Mucosa of descending colon (tissue), 3 donors: ENCODE measurements at regions not wholly inside any gene's neighbourhood (a gene's known extent, or its start where the extent isn't known, plus 50 kb on each side); places are given as distances from the start of the nearest gene placed in this dataset.
A peak's percentile ranks its signal among the peaks of the same experiment; 100 is the strongest.

Experiments used
- ATAC-seq: fragments of 200-7000 bp; cut with Tn5 transposase; one replicate; pipeline ENCODE4 v1.9.1; 2020; ENCODE audit warnings: mild to moderate bottlenecking, moderate library complexity
- DNase-seq, 3 donors: peaks; one replicate each; pipeline ENCODE4 v3.0.0-alpha.2; 2020
- H3K36me3 ChIP-seq: fragments of 200-600 bp; one replicate; pipeline ENCODE4 v1.8.0; 2021; ENCODE audit warnings: low read depth, mild to moderate bottlenecking
- H3K4me1 ChIP-seq: fragments of 200-600 bp; one replicate; pipeline ENCODE4 v1.8.0; 2021; ENCODE audit warnings: low read depth, mild to moderate bottlenecking
- H3K4me3 ChIP-seq: fragments of 200-600 bp; one replicate; pipeline ENCODE4 v1.8.0; 2021; ENCODE audit warnings: mild to moderate bottlenecking
- H3K9me3 ChIP-seq: fragments of 200-600 bp; one replicate; pipeline ENCODE4 v1.8.0; 2021; ENCODE audit warnings: mild to moderate bottlenecking
- CTCF ChIP-seq: fragments of 200-600 bp; IDR thresholded peaks from one replicate; pipeline ENCODE4 v1.8.0; 2022; ENCODE audit warnings: antibody characterized with exemption, mild to moderate bottlenecking
- intact Hi-C, 2 donors: fragments of 100-400 bp; cut with DNase I in 1 of 2; cut with micrococcal nuclease in 1 of 2; formaldehyde crosslinking; loops; one replicate each; pipeline versions ENCODE4 v1.11.0 to v1.11.1; 2022; cut with DNase I, micrococcal nuclease
- donor health status: DM: no; HTN: no; CAD: no; lungs with moderate emphysema.
- donor health status: DM: no; HTN: no; CAD: no.
- donor health status: DM: no; HTN: yes; CAD: no.

GRCh38 chr5:17326600-17327037, 109.2 kb downstream of the BASP1 start:
- Histone ChIP-seq H3K9me3 (no peaks in the 10 kb centered on the region), H3K4me3 (no peak overlapping the region), H3K36me3 (no peaks in the 10 kb centered on the region), H3K4me1 (peaks cover 9% of the 10 kb centered on the region)
- TF ChIP-seq CTCF = no peak
- DNase-seq = peak in 1 of 3 donors; percentile 71
- peak; percentile 98 for ATAC-seq
- intact Hi-C loops = loop anchor here in 1 of 2 donors (10.0 kb wide), 1 partner anchor 108 kb away; no protein-coding TSS in a partner anchor

GRCh38 chr5:17327048-17327625, 109.7 kb downstream of the BASP1 start:
- no peak for TF ChIP-seq CTCF
- Histone ChIP-seq H3K9me3 (no peaks in the 10 kb centered on the region), H3K4me1 (peaks cover 9% of the 10 kb centered on the region), H3K36me3 (no peaks in the 10 kb centered on the region), H3K4me3 (no peak overlapping the region)
- intact Hi-C loops = loop anchor here in 1 of 2 donors (10.0 kb wide), 1 partner anchor 108 kb away; no protein-coding TSS in a partner anchor
- DNase-seq (no peak), ATAC-seq (no peak)

- Histone ChIP-seq H3K4me3 (no peak overlapping the region), H3K36me3 (no peaks in the 10 kb centered on the region), H3K9me3 (no peaks in the 10 kb centered on the region), H3K4me1 (peaks cover 9% of the 10 kb centered on the region)
- ATAC-seq = no peak
- intact Hi-C loops = loop anchor here in 1 of 2 donors (10.0 kb wide), 1 partner anchor 105 kb away; no protein-coding TSS in a partner anchor
- TF ChIP-seq CTCF = no peak
- DNase-seq = no peak
These were observed 112.1 kb downstream of the BASP1 start for GRCh38 chr5:17329571-17329970.

GRCh38 chr5:17330386-17330785, 113.0 kb downstream of the BASP1 start:
- DNase-seq (no peak), ATAC-seq (no peak)
- Histone ChIP-seq H3K4me3 (no peak overlapping the region), H3K9me3 (no peaks in the 10 kb centered on the region), H3K4me1 (peaks cover 9% of the 10 kb centered on the region), H3K36me3 (no peaks in the 10 kb centered on the region)
- intact Hi-C loops = no loop called here
- TF ChIP-seq CTCF = no peak

GRCh38 chr5:17331651-17332050, 114.2 kb downstream of the BASP1 start:
- TF ChIP-seq CTCF = no peak
- Histone ChIP-seq H3K36me3 (no peaks in the 10 kb centered on the region), H3K4me3 (no peak overlapping the region), H3K9me3 (no peaks in the 10 kb centered on the region), H3K4me1 (peaks cover 9% of the 10 kb centered on the region)
- intact Hi-C loops = no loop called here
- ATAC-seq (no peak), DNase-seq (no peak)
